ENCODE measurements at regions not wholly inside any gene's neighbourhood (a gene's known extent, or its start where the extent isn't known, plus 50 kb on each side); places are given as distances from the start of the nearest gene placed in this dataset.
A peak's percentile ranks its signal among the peaks of the same experiment; 100 is the strongest.

DNA sequence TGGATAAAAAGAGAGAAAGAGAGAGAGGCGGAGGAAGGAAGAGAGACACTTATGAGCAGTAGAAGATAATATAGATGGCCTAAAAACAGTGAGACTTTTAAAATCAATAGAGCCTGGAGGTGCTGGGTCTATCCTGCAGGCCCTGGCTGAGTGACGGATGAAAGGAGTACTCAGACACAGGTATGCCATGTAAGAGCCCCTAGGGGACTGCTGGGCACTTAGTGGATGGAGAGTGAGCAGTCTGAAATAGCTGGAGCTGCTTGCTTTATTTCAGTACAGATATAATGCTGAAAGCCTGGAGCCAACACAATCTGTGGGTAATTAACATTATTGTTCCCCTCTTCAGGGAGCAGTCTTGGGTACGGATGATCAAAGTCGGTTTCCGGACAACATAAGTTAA, 578.6 kb downstream of the SPOCK3 start:
- TF ChIP-seq, protein P1, sequence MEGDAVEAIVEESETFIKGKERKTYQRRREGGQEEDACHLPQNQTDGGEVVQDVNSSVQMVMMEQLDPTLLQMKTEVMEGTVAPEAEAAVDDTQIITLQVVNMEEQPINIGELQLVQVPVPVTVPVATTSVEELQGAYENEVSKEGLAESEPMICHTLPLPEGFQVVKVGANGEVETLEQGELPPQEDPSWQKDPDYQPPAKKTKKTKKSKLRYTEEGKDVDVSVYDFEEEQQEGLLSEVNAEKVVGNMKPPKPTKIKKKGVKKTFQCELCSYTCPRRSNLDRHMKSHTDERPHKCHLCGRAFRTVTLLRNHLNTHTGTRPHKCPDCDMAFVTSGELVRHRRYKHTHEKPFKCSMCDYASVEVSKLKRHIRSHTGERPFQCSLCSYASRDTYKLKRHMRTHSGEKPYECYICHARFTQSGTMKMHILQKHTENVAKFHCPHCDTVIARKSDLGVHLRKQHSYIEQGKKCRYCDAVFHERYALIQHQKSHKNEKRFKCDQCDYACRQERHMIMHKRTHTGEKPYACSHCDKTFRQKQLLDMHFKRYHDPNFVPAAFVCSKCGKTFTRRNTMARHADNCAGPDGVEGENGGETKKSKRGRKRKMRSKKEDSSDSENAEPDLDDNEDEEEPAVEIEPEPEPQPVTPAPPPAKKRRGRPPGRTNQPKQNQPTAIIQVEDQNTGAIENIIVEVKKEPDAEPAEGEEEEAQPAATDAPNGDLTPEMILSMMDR (IDR thresholded peaks at IDR 0.05; ENCODE audit: insufficient read depth, low read depth, low read length) = no peak
- DNase-seq (ENCODE audit: low read depth) = no peak
- no peak overlapping the region for H3K4me3 ChIP-seq (ENCODE audit: low read depth, low read length)

DNA sequence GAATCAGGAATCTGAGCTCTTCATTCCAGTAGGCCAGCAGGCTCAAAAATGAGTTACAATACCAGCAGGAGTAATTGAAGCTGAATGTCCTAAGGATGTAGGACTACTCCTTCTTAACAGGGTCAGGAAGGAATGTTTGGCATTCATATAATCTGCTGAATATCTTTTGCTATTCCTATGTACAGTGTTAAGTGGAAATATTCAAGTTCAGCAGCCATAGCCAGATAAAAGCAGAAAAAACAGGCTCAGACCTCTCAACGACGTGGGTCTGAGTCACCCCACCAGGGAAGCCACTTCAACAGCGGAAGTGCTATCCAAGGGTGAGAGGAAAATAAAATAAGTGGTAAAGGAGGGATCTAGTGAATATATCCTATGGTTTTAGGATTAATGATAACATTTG, 577.0 kb downstream of the SPOCK3 start:
- no peak for DNase-seq (ENCODE audit: low read depth)
- H3K4me3 ChIP-seq (ENCODE audit: low read depth, low read length) = no peak overlapping the region
- TF ChIP-seq, protein P1 (IDR thresholded peaks at IDR 0.05; ENCODE audit: insufficient read depth, low read depth, low read length) = no peak

- DNase-seq (ENCODE audit: low read depth) = no peak
- TF ChIP-seq, protein P1 (IDR thresholded peaks at IDR 0.05; ENCODE audit: insufficient read depth, low read depth, low read length) = no peak
Observed at GRCh38 chr4:166658585-166658984, 575.7 kb downstream of the SPOCK3 start.

DNA sequence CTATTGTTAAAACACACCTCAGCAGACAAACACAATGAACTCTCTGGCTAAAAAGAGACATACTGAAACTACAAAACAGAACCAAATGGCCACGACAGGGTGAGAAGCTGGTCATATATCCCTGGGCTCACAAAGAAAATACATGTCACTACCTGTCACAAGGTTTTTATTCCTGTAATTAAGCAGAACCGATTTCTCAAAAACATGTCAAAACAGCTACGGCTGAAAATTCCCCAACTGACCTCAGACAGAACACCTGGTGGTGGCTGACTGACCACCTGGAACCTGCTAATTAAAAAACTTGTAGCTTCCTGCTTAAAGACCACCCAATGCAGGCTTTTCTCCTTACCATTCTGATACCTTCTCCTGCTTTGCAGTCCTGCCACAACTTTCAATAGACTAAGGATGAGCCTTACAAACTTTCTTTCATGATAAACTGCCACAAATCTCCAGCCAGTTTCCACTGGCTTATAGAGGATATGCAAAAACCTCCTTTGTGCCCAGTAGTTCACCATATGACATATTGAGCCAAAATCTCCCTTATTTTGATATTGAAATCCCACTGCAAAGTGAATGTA, 571.9 kb downstream of the SPOCK3 start:
- H3K4me3 ChIP-seq (ENCODE audit: low read depth, low read length) = no peak overlapping the region
- TF ChIP-seq, protein P1 (IDR thresholded peaks at IDR 0.05; ENCODE audit: insufficient read depth, low read depth, low read length) = no peak
- no peak for DNase-seq (ENCODE audit: low read depth)

More at GRCh38 chr4:166658585-166658984, 575.7 kb downstream of the SPOCK3 start:
- no peak overlapping the region for H3K4me3 ChIP-seq (ENCODE audit: low read depth, low read length)

- H3K4me3 ChIP-seq (ENCODE audit: low read depth, low read length) = no peak overlapping the region
- TF ChIP-seq, protein P1 (IDR thresholded peaks at IDR 0.05; ENCODE audit: insufficient read depth, low read depth, low read length) = no peak
- no peak for DNase-seq (ENCODE audit: low read depth)
Observed at GRCh38 chr4:166670341-166670740, 564.0 kb downstream of the SPOCK3 start.

DNA sequence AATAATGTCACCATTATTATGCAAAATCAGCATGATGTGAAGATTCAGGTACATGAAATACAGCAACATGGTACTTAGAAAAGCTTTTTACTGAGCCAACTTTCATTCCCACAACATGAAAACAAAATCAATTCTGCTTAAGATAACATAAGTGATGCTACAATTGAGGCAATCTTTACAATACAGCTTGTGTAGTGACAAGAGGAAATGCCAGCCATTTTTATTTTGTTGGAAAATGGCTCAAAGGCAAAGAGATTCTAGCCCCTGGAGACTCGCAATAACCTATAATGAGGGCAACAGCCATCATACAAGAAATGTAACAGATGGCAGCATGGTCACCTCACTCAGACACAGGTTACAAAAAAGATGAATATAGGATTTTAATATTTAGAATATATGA, 560.4 kb downstream of the SPOCK3 start:
- no peak overlapping the region for H3K4me3 ChIP-seq (ENCODE audit: low read depth, low read length)
- TF ChIP-seq, protein P1 (IDR thresholded peaks at IDR 0.05; ENCODE audit: insufficient read depth, low read depth, low read length) = no peak
- DNase-seq (ENCODE audit: low read depth) = no peak

DNA sequence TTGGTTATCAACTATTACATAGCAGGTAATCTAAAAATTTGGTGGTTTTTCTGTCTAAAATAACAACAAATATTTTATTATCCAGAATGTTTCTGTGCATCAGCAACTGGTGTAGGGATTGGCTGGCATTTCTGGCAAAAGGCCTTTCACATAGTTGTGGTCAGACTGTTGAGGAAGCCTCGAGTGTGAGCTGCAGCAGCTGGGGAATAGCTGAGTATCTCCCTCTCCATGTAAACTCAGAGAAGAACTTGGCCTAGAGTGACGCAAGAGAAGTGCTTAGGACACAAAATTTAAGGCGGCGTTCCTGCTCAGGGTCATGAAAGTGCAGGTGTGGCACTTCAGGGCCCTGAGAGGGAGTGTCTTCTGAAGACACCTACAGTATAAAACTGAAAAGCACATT, 558.9 kb downstream of the SPOCK3 start:
- TF ChIP-seq, protein P1 (IDR thresholded peaks at IDR 0.05; ENCODE audit: insufficient read depth, low read depth, low read length) = no peak
- DNase-seq (ENCODE audit: low read depth) = peak; percentile 51
- no peak overlapping the region for H3K4me3 ChIP-seq (ENCODE audit: low read depth, low read length)
